OCI-LY7 (cell line): ENCODE measurements at regions not wholly inside any gene's neighbourhood (a gene's known extent, or its start where the extent isn't known, plus 50 kb on each side); places are given as distances from the start of the nearest gene placed in this dataset.

Experiments
- EZH2phosphoT487 ChIP-seq: fragments of 200-600 bp; sonication (generic); IDR thresholded peaks from 2 replicates; pipeline ENCODE4 v1.6.1; 2018; ENCODE audit warnings: low read depth, borderline replicate concordance, mild to moderate bottlenecking, mixed run types, antibody characterized with exemption, low read length, moderate library complexity, mixed read lengths
- TF ChIP-seq, protein P1 (sequence below): fragments of 200-600 bp; sonication (generic); conservative IDR thresholded peaks from 2 replicates; pipeline ENCODE4 v1.5.1; 2014; ENCODE audit warnings: mild to moderate bottlenecking, antibody characterized with exemption, low read length, moderate library complexity, mixed read lengths

DNA sequence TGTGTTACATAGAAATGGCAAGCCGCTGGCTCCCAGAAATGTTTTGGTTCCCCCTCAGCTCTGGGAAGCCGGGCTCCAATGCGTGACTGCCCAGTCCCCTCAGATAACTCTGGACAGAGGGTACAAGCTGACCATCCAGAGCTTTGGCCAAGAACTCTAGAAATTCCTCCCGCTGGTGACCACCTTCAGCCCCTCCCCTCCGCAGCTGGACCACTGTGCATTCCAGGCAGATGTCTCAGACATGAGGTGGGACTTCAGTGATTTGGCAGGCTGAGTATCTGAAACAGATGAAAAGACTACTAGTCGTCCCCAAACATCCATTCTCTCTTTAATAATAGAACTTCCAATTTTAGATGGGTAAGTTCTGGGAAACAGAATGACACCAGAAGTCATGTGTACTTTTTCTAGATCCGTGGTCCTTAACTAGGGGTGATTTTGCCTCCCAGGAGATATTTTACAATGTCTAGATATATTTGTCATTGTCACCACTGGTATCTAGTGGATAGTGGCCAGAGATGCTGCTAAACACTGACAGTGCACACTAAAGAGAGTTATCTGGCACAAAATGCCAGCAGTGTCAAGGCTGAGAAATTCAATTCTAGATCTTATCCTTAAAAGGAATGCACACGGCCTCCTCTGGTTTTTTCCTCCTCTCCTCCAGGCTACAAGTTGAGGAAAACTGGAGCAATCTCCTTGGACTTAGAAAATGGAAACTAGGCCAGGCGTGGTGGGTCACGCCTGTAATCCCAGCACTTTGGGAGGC is 294.3 kb downstream of the SRBD1 start:
- TF ChIP-seq, protein P1, sequence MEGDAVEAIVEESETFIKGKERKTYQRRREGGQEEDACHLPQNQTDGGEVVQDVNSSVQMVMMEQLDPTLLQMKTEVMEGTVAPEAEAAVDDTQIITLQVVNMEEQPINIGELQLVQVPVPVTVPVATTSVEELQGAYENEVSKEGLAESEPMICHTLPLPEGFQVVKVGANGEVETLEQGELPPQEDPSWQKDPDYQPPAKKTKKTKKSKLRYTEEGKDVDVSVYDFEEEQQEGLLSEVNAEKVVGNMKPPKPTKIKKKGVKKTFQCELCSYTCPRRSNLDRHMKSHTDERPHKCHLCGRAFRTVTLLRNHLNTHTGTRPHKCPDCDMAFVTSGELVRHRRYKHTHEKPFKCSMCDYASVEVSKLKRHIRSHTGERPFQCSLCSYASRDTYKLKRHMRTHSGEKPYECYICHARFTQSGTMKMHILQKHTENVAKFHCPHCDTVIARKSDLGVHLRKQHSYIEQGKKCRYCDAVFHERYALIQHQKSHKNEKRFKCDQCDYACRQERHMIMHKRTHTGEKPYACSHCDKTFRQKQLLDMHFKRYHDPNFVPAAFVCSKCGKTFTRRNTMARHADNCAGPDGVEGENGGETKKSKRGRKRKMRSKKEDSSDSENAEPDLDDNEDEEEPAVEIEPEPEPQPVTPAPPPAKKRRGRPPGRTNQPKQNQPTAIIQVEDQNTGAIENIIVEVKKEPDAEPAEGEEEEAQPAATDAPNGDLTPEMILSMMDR = no peak
- no peak for TF ChIP-seq EZH2phosphoT487
